ENCODE measurements at regions not wholly inside any gene's neighbourhood (a gene's known extent, or its start where the extent isn't known, plus 50 kb on each side); places are given as distances from the start of the nearest gene placed in this dataset.

DNA sequence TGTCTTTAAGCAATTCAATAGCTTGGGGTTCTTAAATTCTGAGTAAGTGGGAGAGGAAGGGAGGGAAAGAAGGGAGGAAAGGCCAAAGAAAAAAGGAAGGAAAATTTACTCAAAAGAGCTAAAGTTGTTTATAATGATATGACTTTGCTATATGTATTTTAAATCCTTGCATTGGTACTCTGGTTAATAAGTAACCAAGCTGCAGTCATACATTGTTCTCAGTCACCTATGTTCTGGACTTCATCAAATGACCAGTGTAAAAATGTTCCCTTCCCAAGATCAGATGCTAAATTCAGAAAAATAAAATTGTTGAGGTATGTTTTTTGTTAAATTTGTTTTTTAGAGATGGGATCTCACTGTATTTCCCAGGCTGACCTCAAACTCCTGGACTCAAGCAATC is 259.9 kb upstream of the CPNE8 start:
- no peaks in the 10 kb centered on the region for H3K27me3 ChIP-seq (replicated peaks in 1 of 4; ENCODE audit: control extremely low read depth in 1 of 4, control insufficient read depth in 3 of 4, insufficient read depth in 4 of 4, low read length in 3 of 4)
- no peak overlapping the region for H3K9ac ChIP-seq (ENCODE audit: low read length)
- H4K20me1 ChIP-seq (ENCODE audit: control insufficient read depth, insufficient read depth, low read length, poor library complexity, severe bottlenecking) = no peaks in the 10 kb centered on the region
- Mint-ChIP-seq H3K9me3 (ENCODE audit: insufficient read depth) (no peaks in the 10 kb centered on the region), H3K4me1 (no peaks in the 10 kb centered on the region), H3K4me3 (no peak overlapping the region), H3K27ac (no peak overlapping the region), H3K27me3 (no peaks in the 10 kb centered on the region)
- no peak overlapping the region for H3K4me2 ChIP-seq (replicated peaks; ENCODE audit: low read depth, low read length, poor library complexity, severe bottlenecking)
- H3K4me1 ChIP-seq (ENCODE audit: control insufficient read depth in 2 of 2, insufficient read depth in 2 of 2, low read length in 2 of 2) = no peaks in the 10 kb centered on the region
- intact Hi-C loops (cut with micrococcal nuclease) = no loop called here
- no peaks in the 10 kb centered on the region for H3K36me3 ChIP-seq (replicated peaks in 1 of 2; ENCODE audit: control extremely low read depth in 1 of 2, control insufficient read depth in 1 of 2, extremely low read depth in 1 of 2, insufficient read depth in 2 of 2, low read length in 1 of 2)
- H3K9me3 ChIP-seq (ENCODE audit: control extremely low read depth in 1 of 3, control insufficient read depth in 2 of 3, insufficient read depth in 1 of 3, low read length in 2 of 3) = peaks cover 0 to 1% (median 0%) of the 10 kb centered on the region in 3 donors
- no peak overlapping the region for H3K27ac ChIP-seq (ENCODE audit: low read length in 2 of 2)
- DNase-seq = no peak
- ChIA-PET CTCF (no interaction called here), POLR2A (no interaction called here)
- TF ChIP-seq, protein P1, sequence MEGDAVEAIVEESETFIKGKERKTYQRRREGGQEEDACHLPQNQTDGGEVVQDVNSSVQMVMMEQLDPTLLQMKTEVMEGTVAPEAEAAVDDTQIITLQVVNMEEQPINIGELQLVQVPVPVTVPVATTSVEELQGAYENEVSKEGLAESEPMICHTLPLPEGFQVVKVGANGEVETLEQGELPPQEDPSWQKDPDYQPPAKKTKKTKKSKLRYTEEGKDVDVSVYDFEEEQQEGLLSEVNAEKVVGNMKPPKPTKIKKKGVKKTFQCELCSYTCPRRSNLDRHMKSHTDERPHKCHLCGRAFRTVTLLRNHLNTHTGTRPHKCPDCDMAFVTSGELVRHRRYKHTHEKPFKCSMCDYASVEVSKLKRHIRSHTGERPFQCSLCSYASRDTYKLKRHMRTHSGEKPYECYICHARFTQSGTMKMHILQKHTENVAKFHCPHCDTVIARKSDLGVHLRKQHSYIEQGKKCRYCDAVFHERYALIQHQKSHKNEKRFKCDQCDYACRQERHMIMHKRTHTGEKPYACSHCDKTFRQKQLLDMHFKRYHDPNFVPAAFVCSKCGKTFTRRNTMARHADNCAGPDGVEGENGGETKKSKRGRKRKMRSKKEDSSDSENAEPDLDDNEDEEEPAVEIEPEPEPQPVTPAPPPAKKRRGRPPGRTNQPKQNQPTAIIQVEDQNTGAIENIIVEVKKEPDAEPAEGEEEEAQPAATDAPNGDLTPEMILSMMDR (IDR thresholded peaks at IDR 0.05) = no peak
- no peak for TF ChIP-seq EZH2 (IDR thresholded peaks at IDR 0.05; ENCODE audit: borderline replicate concordance, insufficient read depth, low read depth, low read length, poor library complexity, severe bottlenecking)
- H3K79me2 ChIP-seq (ENCODE audit: control insufficient read depth, insufficient read depth, low read length) = no peaks in the 10 kb centered on the region
- no peak overlapping the region for H3K4me3 ChIP-seq (ENCODE audit: control extremely low read depth in 1 of 5, extremely low read depth in 1 of 5, insufficient read depth in 1 of 5, low read depth in 2 of 5, low read length in 4 of 5)
- no peak for ATAC-seq (ENCODE audit: low read depth)
- no peak overlapping the region for H2AFZ ChIP-seq (ENCODE audit: insufficient read depth, low read depth, low read length, poor library complexity, severe bottlenecking)

DNA sequence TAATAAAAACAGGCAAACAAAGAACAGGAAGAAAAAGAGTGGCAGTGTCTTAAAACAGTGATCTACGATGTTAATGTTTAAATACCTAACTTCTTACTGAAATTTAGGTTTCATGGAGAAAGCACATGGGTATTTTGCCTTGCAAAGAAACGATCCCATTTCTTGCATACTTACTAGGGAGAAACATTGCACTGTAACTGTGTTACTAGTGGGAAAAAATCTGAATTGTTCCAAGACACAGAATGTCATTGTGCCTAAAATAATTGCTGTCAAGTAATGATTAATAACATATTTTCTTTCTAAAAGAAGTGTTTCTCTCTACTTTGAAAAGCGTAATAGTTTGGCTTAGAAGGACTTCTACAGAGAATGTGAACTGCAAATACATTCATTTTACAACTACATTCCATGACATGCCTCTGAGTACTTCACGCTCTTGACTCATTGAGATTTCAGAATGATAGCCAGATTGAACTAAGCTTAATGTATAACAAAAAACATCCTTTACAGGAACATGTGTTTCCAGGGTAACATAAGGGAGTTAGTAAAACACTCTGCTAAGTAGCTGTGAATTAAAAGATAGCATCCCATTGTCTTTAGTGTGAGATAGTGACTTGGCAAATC is 256.2 kb upstream of the CPNE8 start:
- H3K9ac ChIP-seq (ENCODE audit: low read length) = no peak overlapping the region
- H2AFZ ChIP-seq (ENCODE audit: insufficient read depth, low read depth, low read length, poor library complexity, severe bottlenecking) = no peak overlapping the region
- H3K4me2 ChIP-seq (replicated peaks; ENCODE audit: low read depth, low read length, poor library complexity, severe bottlenecking) = no peak overlapping the region
- H3K9me3 Mint-ChIP-seq (ENCODE audit: insufficient read depth) = no peaks in the 10 kb centered on the region
- no peaks in the 10 kb centered on the region for H4K20me1 ChIP-seq (ENCODE audit: control insufficient read depth, insufficient read depth, low read length, poor library complexity, severe bottlenecking)
- H3K27me3 ChIP-seq (replicated peaks in 1 of 4; ENCODE audit: control extremely low read depth in 1 of 4, control insufficient read depth in 3 of 4, insufficient read depth in 4 of 4, low read length in 3 of 4) = no peaks in the 10 kb centered on the region
- H3K4me1 Mint-ChIP-seq = no peaks in the 10 kb centered on the region
- DNase-seq (no peak), ATAC-seq (ENCODE audit: low read depth) (no peak)
- no peak overlapping the region for H3K27ac ChIP-seq (ENCODE audit: low read length in 2 of 2)
- no peaks in the 10 kb centered on the region for H3K79me2 ChIP-seq (ENCODE audit: control insufficient read depth, insufficient read depth, low read length)
- peaks cover 0 to 4% (median 1%) of the 10 kb centered on the region in 3 donors for H3K9me3 ChIP-seq (ENCODE audit: control extremely low read depth in 1 of 3, control insufficient read depth in 2 of 3, insufficient read depth in 1 of 3, low read length in 2 of 3)
- no CpG with 5 or more reads among the region's 4 CpGs for WGBS (ENCODE audit: insufficient coverage)
- H3K27me3 Mint-ChIP-seq = no peaks in the 10 kb centered on the region
- H3K4me1 ChIP-seq (ENCODE audit: control insufficient read depth in 2 of 2, insufficient read depth in 2 of 2, low read length in 2 of 2) = no peaks in the 10 kb centered on the region
- H3K27ac Mint-ChIP-seq = no peak overlapping the region
- no peak for TF ChIP-seq EZH2 (IDR thresholded peaks at IDR 0.05; ENCODE audit: borderline replicate concordance, insufficient read depth, low read depth, low read length, poor library complexity, severe bottlenecking)
- TF ChIP-seq, protein P1 (IDR thresholded peaks at IDR 0.05) = no peak
- intact Hi-C loops (cut with micrococcal nuclease) = no loop called here
- no peak overlapping the region for H3K4me3 Mint-ChIP-seq
- POLR2A ChIA-PET = no interaction called here
- CTCF ChIA-PET = no interaction called here
- H3K4me3 ChIP-seq (ENCODE audit: control extremely low read depth in 1 of 5, extremely low read depth in 1 of 5, insufficient read depth in 1 of 5, low read depth in 2 of 5, low read length in 4 of 5) = no peak overlapping the region
- H3K36me3 ChIP-seq (replicated peaks in 1 of 2; ENCODE audit: control extremely low read depth in 1 of 2, control insufficient read depth in 1 of 2, extremely low read depth in 1 of 2, insufficient read depth in 2 of 2, low read length in 1 of 2) = no peaks in the 10 kb centered on the region
